DND-41 (cell line): ENCODE measurements at regions not wholly inside any gene's neighbourhood (a gene's known extent, or its start where the extent isn't known, plus 50 kb on each side); places are given as distances from the start of the nearest gene placed in this dataset.

Experiments
- ATAC-seq: fragments of 200-7000 bp; cut with Tn5 transposase; 3 replicates; pipeline ENCODE4 v1.9.1; 2021; ENCODE audit warnings: low read depth; ENCODE audit not compliant: insufficient read depth
- DNase-seq: peaks from one replicate; pipeline ENCODE4 v3.0.0-alpha.2; 2020
- H2AFZ ChIP-seq: 2 replicates; pipeline ENCODE4 v1.6.0; 2012; ENCODE audit warnings: low read depth, low read length
- H3K27ac ChIP-seq: 2 replicates; pipeline ENCODE4 v1.5.1; 2012; ENCODE audit warnings: low read length, inconsistent platforms
- H3K27me3 ChIP-seq: fragments of 200-600 bp; sonication (generic); 2 replicates; pipeline ENCODE4 v1.6.0; 2012; ENCODE audit warnings: low read length, mild to moderate bottlenecking, inconsistent platforms; ENCODE audit not compliant: insufficient read depth, poor library complexity
- H3K36me3 ChIP-seq: 2 replicates; pipeline ENCODE4 v1.5.1; 2012; ENCODE audit warnings: low read length, inconsistent platforms; ENCODE audit not compliant: insufficient read depth
- H3K4me1 ChIP-seq: 2 replicates; pipeline ENCODE4 v1.5.1; 2012; ENCODE audit warnings: mild to moderate bottlenecking, low read length; ENCODE audit not compliant: insufficient read depth
- H3K4me2 ChIP-seq: 2 replicates; pipeline ENCODE4 v1.6.0; 2012; ENCODE audit warnings: mild to moderate bottlenecking, moderate library complexity, low read length, inconsistent platforms; ENCODE audit not compliant: insufficient read depth
- H3K4me3 ChIP-seq, 2 experiments: fragments of 200-600 bp in 1 of 2; shearing (Covaris generic) in 1 of 2; 2 replicates each; pipeline ENCODE4 v1.5.1; 2012 to 2016; ENCODE audit warnings: inconsistent platforms in 2 of 2, low read length in 2 of 2, mild to moderate bottlenecking in 2 of 2, low read depth in 1 of 2, moderate library complexity in 1 of 2
- H3K79me2 ChIP-seq: 2 replicates; pipeline ENCODE4 v1.6.0; 2012; ENCODE audit warnings: low read length, inconsistent platforms; ENCODE audit not compliant: insufficient read depth
- H3K9ac ChIP-seq: 2 replicates; pipeline ENCODE4 v1.6.0; 2012; ENCODE audit warnings: low read depth, mild to moderate bottlenecking, inconsistent platforms, low read length, moderate library complexity
- H3K9me3 ChIP-seq: 2 replicates; pipeline ENCODE4 v1.5.1; 2012; ENCODE audit warnings: low read length, moderate library complexity, mild to moderate bottlenecking, inconsistent platforms; ENCODE audit not compliant: insufficient read depth, severe bottlenecking
- H4K20me1 ChIP-seq: 2 replicates; pipeline ENCODE4 v1.6.0; 2012; ENCODE audit warnings: low read length; ENCODE audit not compliant: insufficient read depth
- CTCF ChIP-seq: IDR thresholded peaks from 2 replicates; pipeline ENCODE4 v1.5.1; 2012; ENCODE audit warnings: borderline replicate concordance, low read length, moderate library complexity, mild to moderate bottlenecking; ENCODE audit not compliant: poor library complexity, severe bottlenecking; ENCODE audit errors: extremely low read depth
- EZH2 ChIP-seq: IDR thresholded peaks from 3 replicates; pipeline ENCODE4 v1.6.1; 2012; ENCODE audit warnings: borderline replicate concordance, low read depth, mild to moderate bottlenecking, moderate library complexity, low read length, inconsistent platforms; ENCODE audit not compliant: severe bottlenecking

DNA sequence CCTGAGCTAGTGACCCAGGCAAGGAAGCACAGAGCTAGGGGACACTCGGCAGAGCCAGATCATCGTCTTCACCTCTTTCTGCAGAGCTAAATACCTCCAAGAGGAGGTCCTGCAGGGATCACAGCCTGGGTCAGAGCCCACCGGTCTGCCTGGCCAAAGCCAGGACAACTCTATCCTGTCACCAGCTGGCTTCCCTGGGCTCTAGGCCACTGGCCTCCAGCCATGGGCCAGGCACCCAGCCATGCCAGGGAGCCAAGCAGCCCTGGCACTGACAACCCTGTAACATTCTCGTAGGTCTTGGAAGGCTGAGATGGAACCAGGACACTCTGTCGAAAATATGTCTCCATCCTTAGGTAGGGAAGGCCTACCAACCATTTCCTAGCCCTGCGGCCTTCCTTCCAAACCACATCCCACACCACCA, 270.1 kb downstream of the BUD13 start:
- no peak for DNase-seq
- no peaks in the 10 kb centered on the region for H3K9me3 ChIP-seq
- H3K79me2 ChIP-seq = no peaks in the 10 kb centered on the region
- H3K4me3 ChIP-seq = no peak overlapping the region
- ATAC-seq = no peak
- H2AFZ ChIP-seq = no peak overlapping the region
- H3K27me3 ChIP-seq = peaks cover 28% of the 10 kb centered on the region
- H3K27ac ChIP-seq = no peak overlapping the region
- no peak overlapping the region for H3K9ac ChIP-seq
- TF ChIP-seq EZH2 (no peak), CTCF (no peak)
- H3K4me1 ChIP-seq = no peaks in the 10 kb centered on the region
- no peaks in the 10 kb centered on the region for H3K36me3 ChIP-seq
- H4K20me1 ChIP-seq = no peaks in the 10 kb centered on the region
- H3K4me2 ChIP-seq = no peak overlapping the region

- Histone ChIP-seq H3K79me2 (no peaks in the 10 kb centered on the region), H3K9me3 (no peaks in the 10 kb centered on the region), H3K27ac (no peak overlapping the region), H3K9ac (no peak overlapping the region), H3K4me1 (no peaks in the 10 kb centered on the region), H4K20me1 (no peaks in the 10 kb centered on the region), H3K4me3 (no peak overlapping the region), H3K4me2 (no peak overlapping the region), H3K36me3 (no peaks in the 10 kb centered on the region), H3K27me3 (peaks cover 24% of the 10 kb centered on the region), H2AFZ (no peak overlapping the region)
- TF ChIP-seq CTCF (no peak), EZH2 (no peak)
- ATAC-seq (no peak), DNase-seq (no peak)
These were observed 271.1 kb downstream of the BUD13 start for GRCh38 chr11:116501728-116502127.

DNA sequence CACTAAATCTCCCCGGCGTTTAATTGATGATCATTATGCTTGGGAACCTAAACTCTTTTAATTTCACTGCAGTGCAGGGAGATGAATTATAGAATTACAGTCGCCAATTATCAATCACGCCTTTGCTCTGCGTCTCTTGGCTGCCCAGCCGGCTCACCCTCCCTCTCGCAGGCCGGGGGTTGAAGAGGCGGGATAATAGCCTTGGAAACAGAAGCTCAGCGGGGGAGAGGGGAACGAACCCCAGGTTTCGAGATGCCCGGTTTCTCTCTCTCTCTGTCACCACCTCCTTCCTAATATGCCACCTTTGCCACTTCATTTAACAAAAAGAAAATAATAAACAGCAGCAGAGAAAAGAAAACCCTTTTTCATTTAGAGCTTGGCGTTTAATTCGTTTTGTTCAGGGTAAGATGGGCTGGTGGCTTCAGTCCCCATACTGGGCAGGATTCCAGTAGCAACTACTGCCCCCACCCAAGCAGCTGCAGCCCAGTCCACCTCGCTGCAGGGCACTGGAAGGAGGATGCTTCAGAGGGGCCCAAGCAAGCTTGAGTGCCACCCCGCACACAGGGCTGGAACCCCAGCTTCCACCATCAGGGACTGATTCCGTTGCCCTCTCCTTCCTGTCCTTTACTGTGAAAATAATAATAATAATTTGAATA, 271.7 kb downstream of the BUD13 start:
- no peaks in the 10 kb centered on the region for H3K79me2 ChIP-seq
- no peak overlapping the region for H3K4me2 ChIP-seq
- ATAC-seq (no peak), DNase-seq (no peak)
- no peaks in the 10 kb centered on the region for H4K20me1 ChIP-seq
- H3K27me3 ChIP-seq = peaks cover 21% of the 10 kb centered on the region
- H3K9me3 ChIP-seq = no peaks in the 10 kb centered on the region
- no peak overlapping the region for H3K27ac ChIP-seq
- no peaks in the 10 kb centered on the region for H3K4me1 ChIP-seq
- H3K36me3 ChIP-seq = no peaks in the 10 kb centered on the region
- H2AFZ ChIP-seq = no peak overlapping the region
- TF ChIP-seq CTCF = no peak
- TF ChIP-seq EZH2 = no peak
- H3K9ac ChIP-seq = no peak overlapping the region
- H3K4me3 ChIP-seq = no peak overlapping the region
